Activated naive CD4-positive, alpha-beta T cell treated with anti-CD3 and anti-CD28 coated beads for 36 hours (primary cell): ENCODE measurements at regions not wholly inside any gene's neighbourhood (a gene's known extent, or its start where the extent isn't known, plus 50 kb on each side); places are given as distances from the start of the nearest gene placed in this dataset.
"Not testable (repeated sequence)": the region's sequence is repeated elsewhere in the genome, so short reads cannot be mapped to it uniquely, and the experiment has no call there.

Experiments
- CTCF ChIA-PET: fragments of 350-600 bp; sonication (Branson Sonifier 250); formaldehyde crosslinking; loops from one replicate; lab custom pipeline; 2021; ENCODE audit warnings: antibody characterized with exemption; lab: Charles Lee
- DNase-seq: peaks from one replicate; pipeline ENCODE4 v3.0.0-alpha.2; 2020
- H3K27ac Mint-ChIP-seq: one replicate; pipeline ENCODE4 v1.8.0; 2021; ENCODE audit warnings: mild to moderate bottlenecking, mixed read lengths
- H3K27me3 Mint-ChIP-seq: one replicate; pipeline ENCODE4 v1.8.0; 2021; ENCODE audit warnings: low read depth, mixed read lengths
- H3K36me3 Mint-ChIP-seq: one replicate; pipeline ENCODE4 v1.8.0; 2021; ENCODE audit warnings: low read depth, mixed read lengths
- H3K4me1 Mint-ChIP-seq: one replicate; pipeline ENCODE4 v1.8.0; 2021; ENCODE audit warnings: low read depth, mixed read lengths
- H3K4me3 Mint-ChIP-seq: one replicate; pipeline ENCODE4 v1.8.0; 2021; ENCODE audit warnings: mild to moderate bottlenecking, moderate library complexity, mixed read lengths
- H3K9me3 Mint-ChIP-seq: one replicate; pipeline ENCODE4 v1.8.0; 2021; ENCODE audit warnings: mixed read lengths
- intact Hi-C: fragments of 100-400 bp; cut with micrococcal nuclease; formaldehyde crosslinking; loops from one replicate; pipeline ENCODE4 v1.15.1; 2023

- Mint-ChIP-seq H3K36me3 (no peaks in the 10 kb centered on the region), H3K4me3 (no peak overlapping the region), H3K27me3 (no peaks in the 10 kb centered on the region), H3K27ac (no peak overlapping the region), H3K9me3 (no peaks in the 10 kb centered on the region), H3K4me1 (peaks cover 4% of the 10 kb centered on the region)
- CTCF ChIA-PET, result no interaction called here
- DNase-seq, result no peak
- intact Hi-C loops, result no loop called here
These were observed 420.5 kb upstream of the KLF12 start for GRCh38 chr13:74554569-74555275.

GRCh38 chr13:74550039-74550438 lies 415.8 kb upstream of the KLF12 start:
- Mint-ChIP-seq H3K27me3 (no peaks in the 10 kb centered on the region), H3K36me3 (no peaks in the 10 kb centered on the region), H3K4me3 (no peak overlapping the region), H3K27ac (no peak overlapping the region), H3K4me1 (peaks cover 7% of the 10 kb centered on the region), H3K9me3 (no peaks in the 10 kb centered on the region)
- intact Hi-C loops, result no loop called here
- no peak for DNase-seq
- CTCF ChIA-PET, result no interaction called here

GRCh38 chr13:74536649-74537048 lies 402.4 kb upstream of the KLF12 start:
- CTCF ChIA-PET, H3K9me3 Mint-ChIP-seq, DNase-seq, H3K27me3 Mint-ChIP-seq, H3K36me3 Mint-ChIP-seq, H3K27ac Mint-ChIP-seq, H3K4me1 Mint-ChIP-seq, H3K4me3 Mint-ChIP-seq, intact Hi-C loops: not testable (repeated sequence)

- no peak for DNase-seq
- H3K4me1 Mint-ChIP-seq, result no peaks in the 10 kb centered on the region
- no peaks in the 10 kb centered on the region for H3K36me3 Mint-ChIP-seq
- CTCF ChIA-PET, result no interaction called here
- no peak overlapping the region for H3K4me3 Mint-ChIP-seq
- intact Hi-C loops, result no loop called here
- H3K27me3 Mint-ChIP-seq, result no peaks in the 10 kb centered on the region
- H3K9me3 Mint-ChIP-seq, result no peaks in the 10 kb centered on the region
- H3K27ac Mint-ChIP-seq, result no peak overlapping the region
These were observed 399.0 kb upstream of the KLF12 start for GRCh38 chr13:74533226-74533625.

- H3K4me1 Mint-ChIP-seq, result no peaks in the 10 kb centered on the region
- no peak for DNase-seq
- H3K36me3 Mint-ChIP-seq, result no peaks in the 10 kb centered on the region
- no peaks in the 10 kb centered on the region for H3K9me3 Mint-ChIP-seq
- no peaks in the 10 kb centered on the region for H3K27me3 Mint-ChIP-seq
- no peak overlapping the region for H3K27ac Mint-ChIP-seq
- intact Hi-C loops, result no loop called here
- no peak overlapping the region for H3K4me3 Mint-ChIP-seq
- CTCF ChIA-PET, result no interaction called here
These were observed 395.8 kb upstream of the KLF12 start for GRCh38 chr13:74530011-74530410.

- no peak overlapping the region for H3K4me3 Mint-ChIP-seq
- DNase-seq, result no peak
- no peaks in the 10 kb centered on the region for H3K27me3 Mint-ChIP-seq
- CTCF ChIA-PET, result no interaction called here
- H3K4me1 Mint-ChIP-seq, result no peaks in the 10 kb centered on the region
- intact Hi-C loops, result no loop called here
- H3K27ac Mint-ChIP-seq, result no peak overlapping the region
- H3K36me3 Mint-ChIP-seq, result no peaks in the 10 kb centered on the region
- H3K9me3 Mint-ChIP-seq, result no peaks in the 10 kb centered on the region
These were observed 394.7 kb upstream of the KLF12 start for GRCh38 chr13:74528734-74529513.

- Mint-ChIP-seq H3K27me3 (no peaks in the 10 kb centered on the region), H3K4me1 (no peaks in the 10 kb centered on the region), H3K36me3 (no peaks in the 10 kb centered on the region), H3K4me3 (no peak overlapping the region), H3K9me3 (no peaks in the 10 kb centered on the region), H3K27ac (no peak overlapping the region)
- intact Hi-C loops, result no loop called here
- no peak for DNase-seq
- CTCF ChIA-PET, result no interaction called here
These were observed 388.9 kb upstream of the KLF12 start for GRCh38 chr13:74523057-74523456.

GRCh38 chr13:74511523-74511922 lies 377.3 kb upstream of the KLF12 start:
- no peak for DNase-seq
- H3K9me3 Mint-ChIP-seq, result peaks cover 9% of the 10 kb centered on the region
- H3K36me3 Mint-ChIP-seq, result no peaks in the 10 kb centered on the region
- H3K27ac Mint-ChIP-seq, result no peak overlapping the region
- no peaks in the 10 kb centered on the region for H3K4me1 Mint-ChIP-seq
- intact Hi-C loops, result no loop called here
- H3K27me3 Mint-ChIP-seq, result no peaks in the 10 kb centered on the region
- CTCF ChIA-PET, result no interaction called here
- no peak overlapping the region for H3K4me3 Mint-ChIP-seq

GRCh38 chr13:74487091-74487722 lies 353.0 kb upstream of the KLF12 start:
- no peak overlapping the region for H3K4me3 Mint-ChIP-seq
- no peaks in the 10 kb centered on the region for H3K36me3 Mint-ChIP-seq
- H3K4me1 Mint-ChIP-seq, result peaks cover 4% of the 10 kb centered on the region
- peaks cover 3% of the 10 kb centered on the region for H3K27me3 Mint-ChIP-seq
- intact Hi-C loops, result no loop called here
- H3K9me3 Mint-ChIP-seq, result peaks cover 3% of the 10 kb centered on the region
- DNase-seq, result no peak
- H3K27ac Mint-ChIP-seq, result no peak overlapping the region
- CTCF ChIA-PET, result no interaction called here

GRCh38 chr13:74485757-74486156 lies 351.6 kb upstream of the KLF12 start:
- H3K27me3 Mint-ChIP-seq, result peaks cover 3% of the 10 kb centered on the region
- peaks cover 4% of the 10 kb centered on the region for H3K4me1 Mint-ChIP-seq
- H3K27ac Mint-ChIP-seq, result no peak overlapping the region
- H3K36me3 Mint-ChIP-seq, result no peaks in the 10 kb centered on the region
- CTCF ChIA-PET, result no interaction called here
- DNase-seq, result no peak
- H3K4me3 Mint-ChIP-seq, result no peak overlapping the region
- intact Hi-C loops, result no loop called here
- peaks cover 3% of the 10 kb centered on the region for H3K9me3 Mint-ChIP-seq

- CTCF ChIA-PET, result no interaction called here
- peaks cover 1% of the 10 kb centered on the region for H3K9me3 Mint-ChIP-seq
- H3K4me3 Mint-ChIP-seq, result no peak overlapping the region
- H3K4me1 Mint-ChIP-seq, result peaks cover 2% of the 10 kb centered on the region
- intact Hi-C loops, result no loop called here
- H3K27me3 Mint-ChIP-seq, result no peaks in the 10 kb centered on the region
- H3K27ac Mint-ChIP-seq, result no peak overlapping the region
- H3K36me3 Mint-ChIP-seq, result no peaks in the 10 kb centered on the region
- DNase-seq, result no peak
These were observed 344.9 kb upstream of the KLF12 start for GRCh38 chr13:74479124-74479523.

- intact Hi-C loops, result no loop called here
- no peak overlapping the region for H3K4me3 Mint-ChIP-seq
- CTCF ChIA-PET, result no interaction called here
- no peaks in the 10 kb centered on the region for H3K27me3 Mint-ChIP-seq
- no peak overlapping the region for H3K27ac Mint-ChIP-seq
- H3K36me3 Mint-ChIP-seq, result no peaks in the 10 kb centered on the region
- peaks cover 1% of the 10 kb centered on the region for H3K9me3 Mint-ChIP-seq
- peaks cover 2% of the 10 kb centered on the region for H3K4me1 Mint-ChIP-seq
- DNase-seq, result no peak
These were observed 342.6 kb upstream of the KLF12 start for GRCh38 chr13:74476788-74477187.

- H3K4me3 Mint-ChIP-seq, result no peak overlapping the region
- CTCF ChIA-PET, result no interaction called here
- intact Hi-C loops, result no loop called here
- H3K4me1 Mint-ChIP-seq, result peaks cover 2% of the 10 kb centered on the region
- H3K9me3 Mint-ChIP-seq, result peaks cover 1% of the 10 kb centered on the region
- no peaks in the 10 kb centered on the region for H3K36me3 Mint-ChIP-seq
- DNase-seq, result no peak
- H3K27me3 Mint-ChIP-seq, result no peaks in the 10 kb centered on the region
- no peak overlapping the region for H3K27ac Mint-ChIP-seq
These were observed 342.2 kb upstream of the KLF12 start for GRCh38 chr13:74476365-74476764.
